ENCODE measurements at regions not wholly inside any gene's neighbourhood (a gene's known extent, or its start where the extent isn't known, plus 50 kb on each side); places are given as distances from the start of the nearest gene placed in this dataset.

DNA sequence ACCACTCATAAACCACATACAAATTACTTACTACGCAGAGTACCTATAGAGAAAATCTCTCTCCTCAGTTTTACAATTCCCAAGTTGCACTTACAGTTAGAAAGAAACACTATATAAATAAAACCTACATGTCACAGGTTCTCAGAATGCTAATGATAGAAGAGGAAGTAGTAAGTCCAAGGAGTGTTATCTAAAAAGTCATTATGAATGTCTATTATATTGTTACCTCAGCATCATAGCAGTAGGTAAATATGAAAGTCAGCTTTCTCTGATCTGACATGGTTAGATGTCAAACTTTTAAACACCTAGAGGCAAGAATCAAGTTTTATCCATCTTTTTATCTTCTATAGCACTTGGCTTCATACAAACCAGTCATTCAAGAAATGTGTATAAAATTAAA is 163.2 kb upstream of the FAM241A start:
- H3K4me3 Mint-ChIP-seq (ENCODE audit: unreplicated experiment) = no peak overlapping the region
- H3K27me3 ChIP-seq (replicated peaks; ENCODE audit: control insufficient read depth, insufficient read depth, low read length) = no peaks in the 10 kb centered on the region
- H3K9me3 Mint-ChIP-seq (ENCODE audit: unreplicated experiment) = no peaks in the 10 kb centered on the region
- intact Hi-C loops (cut with micrococcal nuclease; ENCODE audit: unreplicated experiment) = no loop called here
- no TSS peak for BruUV-seq (replicated peaks)
- CTCF ChIA-PET = no interaction called here
- H3K4me1 ChIP-seq = no peaks in the 10 kb centered on the region
- H3K27me3 Mint-ChIP-seq (ENCODE audit: insufficient read depth, unreplicated experiment) = no peaks in the 10 kb centered on the region
- no peaks in the 10 kb centered on the region for H3K36me3 Mint-ChIP-seq (ENCODE audit: insufficient read depth, unreplicated experiment)
- no peaks in the 10 kb centered on the region for H3K9me3 ChIP-seq
- H3K27ac Mint-ChIP-seq (ENCODE audit: unreplicated experiment) = no peak overlapping the region
- no peak for DNase-seq
- no peak overlapping the region for H3K4me3 ChIP-seq (ENCODE audit: low read depth, low read length)
- no peaks in the 10 kb centered on the region for H3K4me1 Mint-ChIP-seq (ENCODE audit: low read depth, unreplicated experiment)
- POLR2A ChIA-PET = no interaction called here
- no peaks in the 10 kb centered on the region for H3K36me3 ChIP-seq (ENCODE audit: control insufficient read depth, insufficient read depth, low read length)
- TF ChIP-seq, protein P1, sequence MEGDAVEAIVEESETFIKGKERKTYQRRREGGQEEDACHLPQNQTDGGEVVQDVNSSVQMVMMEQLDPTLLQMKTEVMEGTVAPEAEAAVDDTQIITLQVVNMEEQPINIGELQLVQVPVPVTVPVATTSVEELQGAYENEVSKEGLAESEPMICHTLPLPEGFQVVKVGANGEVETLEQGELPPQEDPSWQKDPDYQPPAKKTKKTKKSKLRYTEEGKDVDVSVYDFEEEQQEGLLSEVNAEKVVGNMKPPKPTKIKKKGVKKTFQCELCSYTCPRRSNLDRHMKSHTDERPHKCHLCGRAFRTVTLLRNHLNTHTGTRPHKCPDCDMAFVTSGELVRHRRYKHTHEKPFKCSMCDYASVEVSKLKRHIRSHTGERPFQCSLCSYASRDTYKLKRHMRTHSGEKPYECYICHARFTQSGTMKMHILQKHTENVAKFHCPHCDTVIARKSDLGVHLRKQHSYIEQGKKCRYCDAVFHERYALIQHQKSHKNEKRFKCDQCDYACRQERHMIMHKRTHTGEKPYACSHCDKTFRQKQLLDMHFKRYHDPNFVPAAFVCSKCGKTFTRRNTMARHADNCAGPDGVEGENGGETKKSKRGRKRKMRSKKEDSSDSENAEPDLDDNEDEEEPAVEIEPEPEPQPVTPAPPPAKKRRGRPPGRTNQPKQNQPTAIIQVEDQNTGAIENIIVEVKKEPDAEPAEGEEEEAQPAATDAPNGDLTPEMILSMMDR (IDR thresholded peaks at IDR 0.05; ENCODE audit: insufficient read depth in 1 of 2, low read depth in 1 of 2, low read length in 1 of 2, severe bottlenecking in 1 of 2, unreplicated experiment in 1 of 2) = no peak

DNA sequence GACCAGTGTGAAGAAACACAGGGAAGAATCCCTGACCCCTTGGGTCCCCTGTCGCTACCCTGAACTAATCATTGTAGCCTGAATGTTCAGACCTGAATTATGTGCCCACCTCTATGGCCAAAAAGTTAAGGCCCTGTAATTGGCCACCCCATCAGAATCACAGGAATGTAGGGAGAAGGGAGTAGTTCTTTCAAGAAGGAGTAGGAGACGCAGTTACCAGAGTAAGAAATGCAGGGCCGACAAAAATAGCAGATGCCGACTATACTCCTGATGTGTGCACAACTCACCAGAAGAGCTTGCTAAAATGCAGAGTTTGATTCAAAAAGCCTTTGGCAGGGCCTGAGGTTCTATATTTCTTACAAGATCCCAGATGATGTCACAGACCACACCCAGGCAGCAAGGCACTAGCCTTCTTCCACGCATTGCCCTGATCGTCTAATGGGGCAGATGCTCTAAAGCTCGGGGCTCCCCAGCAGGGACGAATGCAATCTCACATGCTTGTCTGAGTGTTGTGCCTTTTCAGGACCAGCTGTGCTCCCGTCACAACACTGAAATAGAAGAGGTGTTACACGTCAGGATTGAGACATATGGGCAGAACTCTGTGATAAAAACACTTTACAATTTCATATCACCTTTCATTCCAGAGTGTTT is 161.0 kb upstream of the FAM241A start:
- no peaks in the 10 kb centered on the region for H3K9me3 ChIP-seq
- no peak overlapping the region for H3K4me3 ChIP-seq (ENCODE audit: low read depth, low read length)
- ChIA-PET POLR2A (no interaction called here), CTCF (interaction anchor here (0.9 kb wide), 1 partner anchor 41 kb away, joined by 3 read pairs; no protein-coding TSS in a partner anchor)
- no TSS peak for BruUV-seq (replicated peaks)
- H3K27me3 ChIP-seq (replicated peaks; ENCODE audit: control insufficient read depth, insufficient read depth, low read length) = no peaks in the 10 kb centered on the region
- H3K4me1 Mint-ChIP-seq (ENCODE audit: low read depth, unreplicated experiment) = no peaks in the 10 kb centered on the region
- intact Hi-C loops (cut with micrococcal nuclease; ENCODE audit: unreplicated experiment) = no loop called here
- H3K4me3 Mint-ChIP-seq (ENCODE audit: unreplicated experiment) = no peak overlapping the region
- H3K4me1 ChIP-seq = no peaks in the 10 kb centered on the region
- no peaks in the 10 kb centered on the region for H3K36me3 ChIP-seq (ENCODE audit: control insufficient read depth, insufficient read depth, low read length)
- H3K36me3 Mint-ChIP-seq (ENCODE audit: insufficient read depth, unreplicated experiment) = no peaks in the 10 kb centered on the region
- DNase-seq = no peak
- H3K9me3 Mint-ChIP-seq (ENCODE audit: unreplicated experiment) = no peaks in the 10 kb centered on the region
- no peaks in the 10 kb centered on the region for H3K27me3 Mint-ChIP-seq (ENCODE audit: insufficient read depth, unreplicated experiment)
- TF ChIP-seq, protein P1 (IDR thresholded peaks at IDR 0.05; ENCODE audit: insufficient read depth in 1 of 2, low read depth in 1 of 2, low read length in 1 of 2, severe bottlenecking in 1 of 2, unreplicated experiment in 1 of 2) = no peak
- no peak overlapping the region for H3K27ac Mint-ChIP-seq (ENCODE audit: unreplicated experiment)

DNA sequence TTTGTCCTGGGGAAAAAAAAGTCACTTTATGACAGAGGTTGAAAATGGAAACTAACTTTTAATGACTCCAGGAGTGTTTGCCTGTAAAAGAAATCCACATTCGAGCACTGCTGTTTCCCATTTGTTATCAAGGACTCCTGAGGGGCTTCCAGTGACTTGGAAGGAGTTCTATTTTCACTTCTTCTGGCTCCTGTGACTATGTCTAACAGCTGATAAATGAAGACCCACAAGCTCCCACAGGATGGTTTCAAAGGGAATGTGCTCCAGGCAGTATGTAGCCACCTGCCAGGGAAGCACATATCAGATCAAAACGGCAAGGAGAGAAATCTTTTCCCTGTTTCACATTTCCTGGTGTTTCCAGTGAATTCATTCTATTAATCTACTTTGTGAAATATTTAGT is 159.8 kb upstream of the FAM241A start:
- Histone ChIP-seq H3K4me1 (no peaks in the 10 kb centered on the region), H3K4me3 (ENCODE audit: low read depth, low read length) (no peak overlapping the region), H3K36me3 (ENCODE audit: control insufficient read depth, insufficient read depth, low read length) (no peaks in the 10 kb centered on the region), H3K9me3 (no peaks in the 10 kb centered on the region), H3K27me3 (replicated peaks; ENCODE audit: control insufficient read depth, insufficient read depth, low read length) (no peaks in the 10 kb centered on the region)
- Mint-ChIP-seq H3K36me3 (ENCODE audit: insufficient read depth, unreplicated experiment) (no peaks in the 10 kb centered on the region), H3K4me1 (ENCODE audit: low read depth, unreplicated experiment) (no peaks in the 10 kb centered on the region), H3K27ac (ENCODE audit: unreplicated experiment) (no peak overlapping the region), H3K27me3 (ENCODE audit: insufficient read depth, unreplicated experiment) (no peaks in the 10 kb centered on the region), H3K9me3 (ENCODE audit: unreplicated experiment) (no peaks in the 10 kb centered on the region), H3K4me3 (ENCODE audit: unreplicated experiment) (no peak overlapping the region)
- TF ChIP-seq, protein P1 (IDR thresholded peaks at IDR 0.05; ENCODE audit: insufficient read depth in 1 of 2, low read depth in 1 of 2, low read length in 1 of 2, severe bottlenecking in 1 of 2, unreplicated experiment in 1 of 2) = no peak
- ChIA-PET CTCF (no interaction called here), POLR2A (no interaction called here)
- intact Hi-C loops (cut with micrococcal nuclease; ENCODE audit: unreplicated experiment) = no loop called here
- no peak for DNase-seq
- BruUV-seq (replicated peaks) = no TSS peak
